HUES48 (cell line): ENCODE measurements at regions not wholly inside any gene's neighbourhood (a gene's known extent, or its start where the extent isn't known, plus 50 kb on each side); places are given as distances from the start of the nearest gene placed in this dataset.
"Not testable (repeated sequence)": the region's sequence is repeated elsewhere in the genome, so short reads cannot be mapped to it uniquely, and the experiment has no call there.

Source experiments
- H3K27ac ChIP-seq: one replicate; pipeline ENCODE4 v1.7.0; 2013; ENCODE audit warnings: low read depth, low read length, inconsistent platforms
- H3K27me3 ChIP-seq: 2 replicates; pipeline ENCODE4 v1.6.1; 2013; ENCODE audit warnings: mild to moderate bottlenecking, low read length; ENCODE audit not compliant: control insufficient read depth, insufficient read depth
- H3K36me3 ChIP-seq: 2 replicates; pipeline ENCODE4 v1.6.1; 2013; ENCODE audit warnings: low read length; ENCODE audit not compliant: control insufficient read depth, insufficient read depth
- H3K4me1 ChIP-seq: 2 replicates; pipeline ENCODE4 v1.6.1; 2013; ENCODE audit warnings: mild to moderate bottlenecking, low read length; ENCODE audit not compliant: control insufficient read depth, insufficient read depth
- H3K4me3 ChIP-seq: 2 replicates; pipeline ENCODE4 v1.5.1; 2013; ENCODE audit warnings: mild to moderate bottlenecking, low read depth, low read length
- H3K9ac ChIP-seq: 2 replicates; pipeline ENCODE4 v1.6.1; 2013; ENCODE audit warnings: mild to moderate bottlenecking, low read depth, low read length, moderate library complexity
- H3K9me3 ChIP-seq: 2 replicates; pipeline ENCODE4 v1.6.1; 2013; ENCODE audit warnings: low read length; ENCODE audit not compliant: control insufficient read depth, insufficient read depth

DNA sequence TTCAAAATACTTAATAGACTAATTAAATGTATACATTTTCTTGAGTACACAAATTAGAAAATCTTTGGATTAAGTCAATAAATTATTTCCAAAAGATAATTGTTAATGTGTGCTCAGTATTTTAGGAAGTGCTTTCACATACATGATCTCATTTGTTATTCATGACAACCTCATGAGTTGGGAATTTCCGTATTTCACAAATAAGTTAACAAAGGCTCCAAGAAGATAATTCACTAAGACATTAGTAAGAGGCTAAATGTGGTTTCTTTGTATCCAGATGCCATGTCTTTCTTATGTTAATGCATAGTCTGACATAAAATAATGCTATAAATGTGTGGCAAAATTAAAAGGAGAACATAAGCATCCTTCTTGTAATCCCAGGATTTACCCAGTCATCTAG, 79.5 kb upstream of the TCF21 start:
- H3K9me3 ChIP-seq: no peaks in the 10 kb centered on the region; the same call in 1 of the 2 replicates
- no peaks in the 10 kb centered on the region for H3K27me3 ChIP-seq
- no peaks in the 10 kb centered on the region for H3K4me1 ChIP-seq
- no peak overlapping the region for H3K27ac ChIP-seq
- no peak overlapping the region for H3K9ac ChIP-seq
- H3K36me3 ChIP-seq: no peaks in the 10 kb centered on the region
- no peak overlapping the region for H3K4me3 ChIP-seq

- Histone ChIP-seq H3K36me3 (no peaks in the 10 kb centered on the region), H3K27me3 (no peaks in the 10 kb centered on the region), H3K4me1 (no peaks in the 10 kb centered on the region), H3K9ac (no peak overlapping the region), H3K4me3 (no peak overlapping the region), H3K9me3 (no peaks in the 10 kb centered on the region; the same call in 1 of the 2 replicates), H3K27ac (no peak overlapping the region)
Observed at GRCh38 chr6:133811557-133811956, 77.4 kb upstream of the TCF21 start.

DNA sequence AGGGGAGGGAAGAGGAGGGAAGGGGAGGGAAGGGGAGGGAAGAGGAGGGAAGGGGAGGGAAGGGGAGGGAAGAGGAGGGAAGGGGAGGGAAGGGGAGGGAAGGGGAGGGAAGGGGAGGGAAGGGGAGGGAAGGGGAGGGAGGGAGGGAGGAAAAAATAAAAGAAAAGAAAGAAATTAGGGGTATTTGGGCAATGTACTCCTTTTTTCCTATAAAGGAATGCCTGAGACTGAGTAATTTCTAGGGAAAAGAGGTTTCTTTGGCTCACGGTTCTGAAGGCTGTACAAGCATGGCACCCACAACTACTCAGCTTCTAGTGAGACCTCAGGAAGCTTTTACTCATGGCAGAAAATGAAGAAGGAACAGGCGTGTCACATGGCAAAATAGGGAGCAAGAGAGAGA, 76.5 kb upstream of the TCF21 start:
- H3K27ac ChIP-seq, H3K36me3 ChIP-seq, H3K4me3 ChIP-seq, H3K9ac ChIP-seq, H3K27me3 ChIP-seq, H3K4me1 ChIP-seq, H3K9me3 ChIP-seq: not testable (repeated sequence)

GRCh38 chr6:133814238-133814637, 74.7 kb upstream of the TCF21 start:
- Histone ChIP-seq H3K27me3 (no peaks in the 10 kb centered on the region), H3K4me3 (no peak overlapping the region), H3K36me3 (no peaks in the 10 kb centered on the region), H3K27ac (no peak overlapping the region), H3K9me3 (no peaks in the 10 kb centered on the region; the same call in 1 of the 2 replicates), H3K9ac (no peak overlapping the region), H3K4me1 (no peaks in the 10 kb centered on the region)

GRCh38 chr6:133814797-133815196, 74.1 kb upstream of the TCF21 start:
- no peaks in the 10 kb centered on the region for H3K36me3 ChIP-seq
- H3K27ac ChIP-seq: no peak overlapping the region
- no peak overlapping the region for H3K9ac ChIP-seq
- H3K27me3 ChIP-seq: no peaks in the 10 kb centered on the region
- H3K4me3 ChIP-seq: no peak overlapping the region
- no peaks in the 10 kb centered on the region; the same call in 1 of the 2 replicates for H3K9me3 ChIP-seq
- H3K4me1 ChIP-seq: no peaks in the 10 kb centered on the region

- no peaks in the 10 kb centered on the region for H3K27me3 ChIP-seq
- H3K4me1 ChIP-seq: 0 out of 2 replicates have a peak, but pooled peaks cover 4% of the 10 kb centered on the region
- H3K9ac ChIP-seq: no peak overlapping the region
- no peaks in the 10 kb centered on the region for H3K36me3 ChIP-seq
- no peak overlapping the region for H3K27ac ChIP-seq
- no peaks in the 10 kb centered on the region; the same call in 1 of the 2 replicates for H3K9me3 ChIP-seq
- H3K4me3 ChIP-seq: no peak overlapping the region
Observed at GRCh38 chr6:133815313-133815712, 73.6 kb upstream of the TCF21 start.

GRCh38 chr6:133816171-133816570, 72.7 kb upstream of the TCF21 start:
- Histone ChIP-seq H3K27me3 (no peaks in the 10 kb centered on the region), H3K4me3 (no peak overlapping the region)

GRCh38 chr6:133817460-133818047, 71.4 kb upstream of the TCF21 start:
- no peaks in the 10 kb centered on the region for H3K27me3 ChIP-seq
- H3K36me3 ChIP-seq: no peaks in the 10 kb centered on the region
- H3K9ac ChIP-seq: no peak overlapping the region
- no peaks in the 10 kb centered on the region for H3K9me3 ChIP-seq
- no peak overlapping the region for H3K27ac ChIP-seq
- H3K4me1 ChIP-seq: 0 out of 2 replicates have a peak, but pooled peaks cover 5% of the 10 kb centered on the region
- no peak overlapping the region for H3K4me3 ChIP-seq

More at GRCh38 chr6:133816171-133816570, 72.7 kb upstream of the TCF21 start:
- H3K27ac ChIP-seq: no peak overlapping the region
- 0 out of 2 replicates have a peak, but pooled peaks cover 5% of the 10 kb centered on the region for H3K4me1 ChIP-seq
- no peaks in the 10 kb centered on the region for H3K9me3 ChIP-seq
- no peak overlapping the region for H3K9ac ChIP-seq
- H3K36me3 ChIP-seq: no peaks in the 10 kb centered on the region

DNA sequence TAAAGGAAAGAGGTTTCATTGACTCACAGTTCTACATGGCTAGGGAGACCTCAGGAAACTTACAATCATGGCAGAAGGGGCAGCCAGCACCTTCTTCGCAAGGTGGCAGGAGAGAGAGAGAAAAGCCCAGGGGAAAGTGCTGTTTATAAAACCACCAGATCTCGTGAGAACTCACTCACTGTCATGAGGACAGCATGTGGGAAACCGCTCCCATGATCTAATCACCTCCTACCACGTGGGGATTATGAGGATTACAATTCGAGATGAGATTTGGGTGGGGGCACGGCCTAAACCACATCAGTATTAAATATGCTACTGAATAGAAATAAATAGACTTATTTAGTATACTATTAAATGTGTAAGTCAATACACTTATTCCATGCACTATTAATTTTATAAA, 70.6 kb upstream of the TCF21 start:
- H3K27ac ChIP-seq: no peak overlapping the region
- no peaks in the 10 kb centered on the region for H3K36me3 ChIP-seq
- H3K27me3 ChIP-seq: no peaks in the 10 kb centered on the region
- no peaks in the 10 kb centered on the region for H3K9me3 ChIP-seq
- no peak overlapping the region for H3K9ac ChIP-seq
- H3K4me3 ChIP-seq: no peak overlapping the region
- 0 out of 2 replicates have a peak, but pooled peaks cover 5% of the 10 kb centered on the region for H3K4me1 ChIP-seq

- H3K9me3 ChIP-seq: no peaks in the 10 kb centered on the region
- H3K36me3 ChIP-seq: no peaks in the 10 kb centered on the region
- no peak overlapping the region for H3K9ac ChIP-seq
- H3K4me1 ChIP-seq: 0 out of 2 replicates have a peak, but pooled peaks cover 5% of the 10 kb centered on the region
- H3K4me3 ChIP-seq: no peak overlapping the region
- no peaks in the 10 kb centered on the region for H3K27me3 ChIP-seq
- H3K27ac ChIP-seq: no peak overlapping the region
Observed at GRCh38 chr6:133820208-133820607, 68.7 kb upstream of the TCF21 start.

DNA sequence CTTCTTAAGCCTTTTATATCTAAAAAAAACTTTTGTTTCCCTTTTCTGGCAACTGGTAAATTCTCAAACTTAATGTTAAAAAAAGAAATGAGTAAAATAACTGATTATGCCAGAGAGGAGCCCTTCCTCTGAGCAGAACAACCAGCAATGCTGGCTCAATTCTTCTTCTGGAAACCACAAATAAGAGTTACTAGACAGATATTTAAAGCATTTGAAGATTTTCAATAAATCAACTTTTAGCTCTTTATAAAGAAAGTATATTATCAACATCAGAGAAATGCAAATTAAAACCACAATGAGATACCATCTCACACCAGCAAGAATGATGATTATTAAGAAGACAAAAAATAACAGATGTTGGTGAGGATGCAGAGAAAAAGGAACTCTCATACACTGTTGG, 61.1 kb upstream of the TCF21 start:
- Histone ChIP-seq H3K9me3 (no peaks in the 10 kb centered on the region), H3K9ac (no peak overlapping the region), H3K27me3 (no peaks in the 10 kb centered on the region), H3K27ac (no peak overlapping the region), H3K36me3 (no peaks in the 10 kb centered on the region), H3K4me3 (no peak overlapping the region), H3K4me1 (no peaks in the 10 kb centered on the region)
